ENCODE measurements at regions not wholly inside any gene's neighbourhood (a gene's known extent, or its start where the extent isn't known, plus 50 kb on each side); places are given as distances from the start of the nearest gene placed in this dataset.

DNA sequence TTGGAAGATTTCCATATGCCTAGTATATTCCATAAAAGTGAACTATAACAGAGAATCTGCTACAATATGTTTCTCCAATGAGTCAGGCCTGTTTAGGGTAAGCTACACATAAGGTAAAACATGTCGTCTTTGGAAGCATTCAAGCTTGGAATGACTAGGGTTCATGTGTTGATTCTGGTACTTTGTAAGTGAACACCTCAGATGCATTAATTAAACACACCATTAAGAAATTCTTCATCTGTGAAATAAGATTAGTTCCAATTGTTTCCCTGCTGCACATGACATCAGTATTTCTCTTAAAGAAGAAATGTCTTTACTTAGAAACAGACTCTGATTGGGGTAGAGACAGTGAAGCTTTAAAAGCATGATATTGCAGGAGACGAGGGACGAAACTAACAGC, 461.1 kb upstream of the NXPH2 start:
- TF ChIP-seq CTCF (IDR thresholded peaks at IDR 0.05; ENCODE audit: extremely low read depth in 1 of 2, insufficient read depth in 1 of 2, low read depth in 1 of 2, low read length in 2 of 2) (no peak), EZH2 (IDR thresholded peaks at IDR 0.05; ENCODE audit: borderline replicate concordance, low read depth, low read length, severe bottlenecking) (no peak), POLR2AphosphoS5 (IDR thresholded peaks at IDR 0.05; ENCODE audit: insufficient read depth, low read depth, low read length) (no peak), POLR2A (IDR thresholded peaks at IDR 0.05; ENCODE audit: low read depth, low read length) (no peak)
- TF ChIP-seq, protein P1, sequence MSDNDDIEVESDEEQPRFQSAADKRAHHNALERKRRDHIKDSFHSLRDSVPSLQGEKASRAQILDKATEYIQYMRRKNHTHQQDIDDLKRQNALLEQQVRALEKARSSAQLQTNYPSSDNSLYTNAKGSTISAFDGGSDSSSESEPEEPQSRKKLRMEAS (IDR thresholded peaks at IDR 0.05; ENCODE audit: insufficient read depth, insufficient read length), result no peak
